GM12878 (cell line): ENCODE measurements at regions not wholly inside any gene's neighbourhood (a gene's known extent, or its start where the extent isn't known, plus 50 kb on each side); places are given as distances from the start of the nearest gene placed in this dataset.

Experiments used
- ATF7 ChIP-seq: fragments of 450-650 bp; IDR thresholded peaks from 2 replicates; pipeline ENCODE4 v1.6.1; 2016; ENCODE audit warnings: low read depth, mild to moderate bottlenecking
- CREM ChIP-seq: IDR thresholded peaks from 2 replicates; pipeline ENCODE4 v1.6.1; 2014; ENCODE audit warnings: antibody characterized with exemption, low read depth
- EZH2 ChIP-seq: IDR thresholded peaks from 2 replicates; pipeline ENCODE4 v1.6.1; 2012; ENCODE audit warnings: low read depth, mild to moderate bottlenecking, control low read depth, inconsistent platforms, low read length, borderline replicate concordance; ENCODE audit not compliant: control insufficient read depth
- NR2F1 ChIP-seq: fragments of 450-650 bp; conservative IDR thresholded peaks from 2 replicates; pipeline ENCODE4 v1.6.1; 2017; ENCODE audit warnings: mild to moderate bottlenecking
- POLR2AphosphoS5 ChIP-seq: IDR thresholded peaks from 2 replicates; pipeline ENCODE4 v1.6.1; 2011; ENCODE audit warnings: mild to moderate bottlenecking, low read length, inconsistent platforms
- RFX5 ChIP-seq: IDR thresholded peaks from 2 replicates; pipeline ENCODE4 v1.6.1; 2011; ENCODE audit warnings: low read depth, low read length, improper control_type of control experiment
- TF ChIP-seq, protein P1 (sequence below), 3 experiments: IDR thresholded peaks in 2 of 3; conservative IDR thresholded peaks in 1 of 3; 2 replicates each; pipeline ENCODE4 v1.5.1; 2011; ENCODE audit warnings: low read depth in 3 of 3, low read length in 3 of 3, mild to moderate bottlenecking in 3 of 3, control low read depth in 2 of 3, moderate library complexity in 2 of 3, inconsistent platforms in 1 of 3, mixed read lengths in 1 of 3; ENCODE audit not compliant: control insufficient read depth in 2 of 3, insufficient read depth in 1 of 3; ENCODE audit errors: extremely low read depth in 1 of 3
- TF ChIP-seq, protein P2 (sequence below): fragments of 150-350 bp; IDR thresholded peaks from 2 replicates; pipeline ENCODE4 v1.6.1; 2016; ENCODE audit warnings: low read depth, low read length

DNA sequence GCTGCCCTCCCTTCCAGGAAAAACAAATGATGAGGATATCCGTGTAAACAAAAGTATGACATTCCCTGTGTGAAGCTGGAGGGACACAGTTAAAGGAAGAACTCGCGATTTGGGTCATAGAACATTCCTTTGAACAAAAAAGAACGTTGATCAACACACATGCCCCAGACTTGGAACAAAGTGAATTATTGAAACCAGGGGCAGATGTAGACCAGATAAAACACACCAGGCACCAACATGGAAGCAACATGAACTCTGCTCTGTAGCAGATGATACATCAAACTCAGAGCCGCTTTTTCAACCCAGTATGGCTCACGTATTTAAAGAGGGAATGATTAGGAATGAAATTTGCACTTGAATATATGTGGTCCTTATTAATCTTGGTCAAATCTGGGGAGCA is 206.5 kb downstream of the TMEM182 start:
- TF ChIP-seq CREM, result no peak
- TF ChIP-seq, protein P1, sequence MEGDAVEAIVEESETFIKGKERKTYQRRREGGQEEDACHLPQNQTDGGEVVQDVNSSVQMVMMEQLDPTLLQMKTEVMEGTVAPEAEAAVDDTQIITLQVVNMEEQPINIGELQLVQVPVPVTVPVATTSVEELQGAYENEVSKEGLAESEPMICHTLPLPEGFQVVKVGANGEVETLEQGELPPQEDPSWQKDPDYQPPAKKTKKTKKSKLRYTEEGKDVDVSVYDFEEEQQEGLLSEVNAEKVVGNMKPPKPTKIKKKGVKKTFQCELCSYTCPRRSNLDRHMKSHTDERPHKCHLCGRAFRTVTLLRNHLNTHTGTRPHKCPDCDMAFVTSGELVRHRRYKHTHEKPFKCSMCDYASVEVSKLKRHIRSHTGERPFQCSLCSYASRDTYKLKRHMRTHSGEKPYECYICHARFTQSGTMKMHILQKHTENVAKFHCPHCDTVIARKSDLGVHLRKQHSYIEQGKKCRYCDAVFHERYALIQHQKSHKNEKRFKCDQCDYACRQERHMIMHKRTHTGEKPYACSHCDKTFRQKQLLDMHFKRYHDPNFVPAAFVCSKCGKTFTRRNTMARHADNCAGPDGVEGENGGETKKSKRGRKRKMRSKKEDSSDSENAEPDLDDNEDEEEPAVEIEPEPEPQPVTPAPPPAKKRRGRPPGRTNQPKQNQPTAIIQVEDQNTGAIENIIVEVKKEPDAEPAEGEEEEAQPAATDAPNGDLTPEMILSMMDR (IDR thresholded peaks at IDR 0.05 in 2 of 3, conservative IDR thresholded peaks at IDR 0.05 in 1 of 3; ENCODE audit: control insufficient read depth in 2 of 3, extremely low read depth in 1 of 3, insufficient read depth in 1 of 3, low read depth in 3 of 3, low read length in 3 of 3), result no peak
- TF ChIP-seq POLR2AphosphoS5, result no peak
- no peak for TF ChIP-seq RFX5
- no peak for TF ChIP-seq ATF7
- TF ChIP-seq NR2F1, result no peak
- TF ChIP-seq EZH2, result no peak
- TF ChIP-seq, protein P2, sequence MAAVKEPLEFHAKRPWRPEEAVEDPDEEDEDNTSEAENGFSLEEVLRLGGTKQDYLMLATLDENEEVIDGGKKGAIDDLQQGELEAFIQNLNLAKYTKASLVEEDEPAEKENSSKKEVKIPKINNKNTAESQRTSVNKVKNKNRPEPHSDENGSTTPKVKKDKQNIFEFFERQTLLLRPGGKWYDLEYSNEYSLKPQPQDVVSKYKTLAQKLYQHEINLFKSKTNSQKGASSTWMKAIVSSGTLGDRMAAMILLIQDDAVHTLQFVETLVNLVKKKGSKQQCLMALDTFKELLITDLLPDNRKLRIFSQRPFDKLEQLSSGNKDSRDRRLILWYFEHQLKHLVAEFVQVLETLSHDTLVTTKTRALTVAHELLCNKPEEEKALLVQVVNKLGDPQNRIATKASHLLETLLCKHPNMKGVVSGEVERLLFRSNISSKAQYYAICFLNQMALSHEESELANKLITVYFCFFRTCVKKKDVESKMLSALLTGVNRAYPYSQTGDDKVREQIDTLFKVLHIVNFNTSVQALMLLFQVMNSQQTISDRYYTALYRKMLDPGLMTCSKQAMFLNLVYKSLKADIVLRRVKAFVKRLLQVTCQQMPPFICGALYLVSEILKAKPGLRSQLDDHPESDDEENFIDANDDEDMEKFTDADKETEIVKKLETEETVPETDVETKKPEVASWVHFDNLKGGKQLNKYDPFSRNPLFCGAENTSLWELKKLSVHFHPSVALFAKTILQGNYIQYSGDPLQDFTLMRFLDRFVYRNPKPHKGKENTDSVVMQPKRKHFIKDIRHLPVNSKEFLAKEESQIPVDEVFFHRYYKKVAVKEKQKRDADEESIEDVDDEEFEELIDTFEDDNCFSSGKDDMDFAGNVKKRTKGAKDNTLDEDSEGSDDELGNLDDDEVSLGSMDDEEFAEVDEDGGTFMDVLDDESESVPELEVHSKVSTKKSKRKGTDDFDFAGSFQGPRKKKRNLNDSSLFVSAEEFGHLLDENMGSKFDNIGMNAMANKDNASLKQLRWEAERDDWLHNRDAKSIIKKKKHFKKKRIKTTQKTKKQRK, result no peak
